ENCODE measurements at regions not wholly inside any gene's neighbourhood (a gene's known extent, or its start where the extent isn't known, plus 50 kb on each side); places are given as distances from the start of the nearest gene placed in this dataset.

- TF ChIP-seq CTCF (IDR thresholded peaks at IDR 0.05) = no peak
- TF ChIP-seq POLR2A (IDR thresholded peaks at IDR 0.05) = no peak
These were observed 574.2 kb upstream of the CPEB2 start for GRCh38 chr4:14428125-14428524.

All from tibial nerve (tissue), 3 donors.